Urinary bladder (tissue), 3 donors: ENCODE measurements at regions not wholly inside any gene's neighbourhood (a gene's known extent, or its start where the extent isn't known, plus 50 kb on each side); places are given as distances from the start of the nearest gene placed in this dataset.
"Not testable (repeated sequence)": the region's sequence is repeated elsewhere in the genome, so short reads cannot be mapped to it uniquely, and the experiment has no call there.

ENCODE experiments used
- DNase-seq: peaks from one replicate; pipeline ENCODE4 v3.0.0-alpha.2; 2015; ENCODE audit errors: extremely low spot score
- H3K27ac ChIP-seq: one replicate; pipeline ENCODE4 v1.5.1; 2013; ENCODE audit warnings: low read depth, mild to moderate bottlenecking, moderate library complexity
- H3K36me3 ChIP-seq: one replicate; pipeline ENCODE4 v1.6.1; 2013; ENCODE audit warnings: mild to moderate bottlenecking, moderate library complexity; ENCODE audit not compliant: insufficient read depth
- H3K4me1 ChIP-seq: one replicate; pipeline ENCODE4 v1.6.1; 2013; ENCODE audit warnings: mild to moderate bottlenecking, moderate library complexity; ENCODE audit not compliant: insufficient read depth
- H3K4me3 ChIP-seq: one replicate; pipeline ENCODE4 v1.5.1; 2013; ENCODE audit warnings: low read depth, low read length
- WGBS: extraction: QIAGEN DNeasy Blood & Tissue Kit; methylation state at CpG from one replicate; pipeline ENCODE4 v1.1.7; 2013; 5-methylcytosine and 5-hydroxymethylcytosine counted together
- donor health status: healthy with polysubstance abuse.
- donor health status: healthy.

DNA sequence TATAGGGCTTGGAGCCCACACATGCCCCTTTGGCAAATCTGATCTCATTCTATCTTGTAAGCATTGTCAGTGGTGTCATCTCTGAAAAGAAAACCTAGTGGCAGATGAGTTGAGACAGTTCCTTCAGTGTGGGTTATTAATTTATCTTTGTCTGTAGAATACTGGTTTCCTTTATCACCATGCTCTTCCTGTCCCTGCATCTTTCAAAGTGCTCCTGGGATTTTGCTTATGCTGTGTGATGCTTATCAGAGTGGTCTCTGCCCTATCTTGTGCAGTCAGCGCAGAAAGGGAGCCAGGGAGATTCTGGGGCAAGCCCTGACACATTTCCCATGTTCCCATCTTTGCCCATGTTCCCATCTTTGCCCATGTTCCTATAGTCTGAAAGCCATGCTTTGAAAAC, 402.9 kb downstream of the RWDD3 start:
- H3K4me3 ChIP-seq = no peak overlapping the region
- H3K27ac ChIP-seq = no peak overlapping the region
- H3K36me3 ChIP-seq = no peaks in the 10 kb centered on the region
- no peaks in the 10 kb centered on the region for H3K4me1 ChIP-seq
- 94% methylated on average over 1 of the region's 1 CpG for WGBS
- DNase-seq = no peak

DNA sequence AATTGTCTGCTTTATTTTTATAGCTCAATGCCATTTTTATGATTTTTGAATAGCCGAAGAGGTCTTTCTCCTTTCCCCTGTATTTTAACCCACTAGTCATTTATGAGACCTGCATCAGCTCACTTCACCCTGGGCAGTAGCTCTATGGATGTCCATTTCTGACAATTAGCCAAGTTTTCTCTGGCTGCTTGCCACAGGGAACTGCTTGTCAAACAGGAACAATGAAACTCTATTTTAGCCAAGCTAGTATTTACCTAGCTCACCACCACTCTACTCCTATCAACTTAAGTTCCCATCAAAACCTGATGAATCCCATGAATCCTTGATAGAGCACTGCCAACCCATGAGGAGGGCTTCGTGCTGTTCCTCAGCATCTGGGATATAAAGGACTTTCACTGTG, 406.7 kb downstream of the RWDD3 start:
- Histone ChIP-seq H3K4me3 (no peak overlapping the region), H3K4me1 (no peaks in the 10 kb centered on the region), H3K27ac (no peak overlapping the region), H3K36me3 (no peaks in the 10 kb centered on the region)
- WGBS = 47% methylated on average over 2 of the region's 2 CpGs
- peak; percentile 43 for DNase-seq

DNA sequence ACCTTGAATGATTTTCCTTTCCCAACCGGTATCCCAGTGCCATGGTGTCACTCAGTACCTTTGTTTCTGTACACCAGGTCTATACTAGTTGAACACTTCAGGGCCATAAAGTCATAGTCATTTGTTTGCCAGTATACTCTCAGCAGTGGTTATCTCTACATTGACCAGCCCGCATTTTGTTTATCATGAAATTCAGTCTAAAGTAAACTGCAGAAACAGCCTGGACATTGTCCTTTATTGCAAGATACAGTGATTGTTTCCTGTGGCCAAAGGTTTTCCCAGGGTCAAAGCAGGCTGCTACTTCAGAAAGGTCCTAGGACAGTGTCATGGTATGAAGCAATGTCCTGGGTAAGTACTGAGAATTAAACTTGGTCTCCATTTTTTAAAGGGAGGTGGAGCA, 407.4 kb downstream of the RWDD3 start:
- DNase-seq = no peak
- no peaks in the 10 kb centered on the region for H3K36me3 ChIP-seq
- H3K27ac ChIP-seq = no peak overlapping the region
- no peaks in the 10 kb centered on the region for H3K4me1 ChIP-seq
- WGBS = 43% methylated on average over 2 of the region's 2 CpGs
- no peak overlapping the region for H3K4me3 ChIP-seq

DNA sequence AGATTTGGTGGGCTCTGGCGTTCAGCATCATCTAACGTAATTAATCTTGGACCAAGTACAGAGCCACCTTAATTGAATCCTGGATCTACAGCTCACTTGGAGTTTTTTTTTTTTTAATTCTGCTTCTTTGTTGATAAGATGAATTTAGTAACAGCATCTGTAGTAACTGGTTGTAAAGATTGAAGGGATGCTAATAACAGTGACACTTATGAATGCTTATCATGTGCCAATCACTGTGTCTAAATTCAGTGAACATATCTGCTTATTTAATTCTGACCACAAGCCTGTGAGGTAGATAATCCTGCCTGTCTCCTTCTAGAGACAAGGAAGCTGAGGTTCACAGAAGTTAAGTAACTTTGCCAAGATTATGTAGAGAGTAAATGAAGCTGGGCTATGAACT, 408.0 kb downstream of the RWDD3 start:
- no peaks in the 10 kb centered on the region for H3K36me3 ChIP-seq
- DNase-seq = no peak
- 89% methylated on average over 2 of the region's 2 CpGs for WGBS
- H3K4me1 ChIP-seq = no peaks in the 10 kb centered on the region
- no peak overlapping the region for H3K27ac ChIP-seq
- no peak overlapping the region for H3K4me3 ChIP-seq

DNA sequence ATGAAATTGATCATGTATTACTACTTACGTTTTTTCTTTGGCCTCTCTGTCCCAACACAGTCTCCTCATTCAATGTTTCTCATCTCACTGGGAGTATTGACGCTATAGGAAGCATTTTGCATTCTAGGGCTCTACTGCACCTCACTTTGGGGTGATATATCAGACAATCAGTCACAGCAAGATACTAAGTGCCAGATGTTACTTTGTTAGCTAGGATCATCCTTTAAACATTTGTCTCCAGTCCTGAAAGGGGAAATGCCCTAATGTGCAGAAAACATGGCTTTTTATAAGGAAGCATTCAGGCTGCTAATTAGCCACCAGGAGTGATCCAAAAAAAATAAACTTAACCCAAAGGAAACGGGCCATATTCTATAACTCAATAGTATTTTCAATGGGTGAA, 409.1 kb downstream of the RWDD3 start:
- Histone ChIP-seq H3K4me3 (no peak overlapping the region), H3K36me3 (no peaks in the 10 kb centered on the region), H3K4me1 (no peaks in the 10 kb centered on the region), H3K27ac (no peak overlapping the region)
- no peak for DNase-seq
- 82% methylated on average over 3 of the region's 3 CpGs for WGBS

DNA sequence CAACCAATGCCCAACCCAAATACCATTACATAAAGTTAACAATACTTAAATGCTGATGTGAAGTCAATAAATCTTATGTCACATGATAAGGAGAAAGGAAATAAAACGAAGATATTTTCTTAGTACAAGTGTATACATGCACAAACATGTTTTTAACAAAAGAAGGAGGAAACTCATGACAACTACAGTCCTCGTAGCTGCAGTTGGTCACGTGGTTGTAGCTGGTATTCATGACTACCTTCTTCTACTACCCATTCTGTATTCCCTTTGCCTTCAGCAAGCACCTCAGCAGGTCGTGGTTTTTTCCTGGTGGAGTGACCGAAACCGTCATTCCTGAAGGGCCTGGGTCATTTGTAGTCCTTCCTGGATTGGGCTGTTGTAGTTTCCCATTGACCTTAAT, 411.1 kb downstream of the RWDD3 start:
- WGBS = 86% methylated on average over 6 of the region's 6 CpGs
- H3K4me3 ChIP-seq, H3K36me3 ChIP-seq, H3K4me1 ChIP-seq, H3K27ac ChIP-seq, DNase-seq: not testable (repeated sequence)

DNA sequence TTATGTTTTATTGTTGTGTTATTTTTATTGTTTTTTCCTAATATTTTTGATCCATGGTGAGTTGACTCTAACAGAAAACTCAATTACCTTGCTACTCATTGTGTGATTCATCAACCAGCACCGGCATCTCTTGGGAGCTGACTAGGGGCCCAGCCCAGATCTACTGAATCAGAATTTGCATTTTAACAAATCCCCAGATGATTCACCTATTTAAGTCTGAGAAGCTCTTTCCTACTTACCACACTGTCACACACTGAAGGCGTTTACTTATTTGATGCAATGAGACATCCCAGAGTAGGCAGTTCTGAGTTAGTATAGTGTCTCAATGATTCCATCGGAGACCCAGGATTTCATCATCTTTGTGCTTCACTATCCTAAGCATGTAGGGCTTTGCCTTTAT, 416.6 kb downstream of the RWDD3 start:
- H3K27ac ChIP-seq = no peak overlapping the region
- WGBS = 93% methylated on average over 3 of the region's 3 CpGs
- H3K4me1 ChIP-seq = no peaks in the 10 kb centered on the region
- H3K4me3 ChIP-seq = no peak overlapping the region
- no peak for DNase-seq
- no peaks in the 10 kb centered on the region for H3K36me3 ChIP-seq

DNA sequence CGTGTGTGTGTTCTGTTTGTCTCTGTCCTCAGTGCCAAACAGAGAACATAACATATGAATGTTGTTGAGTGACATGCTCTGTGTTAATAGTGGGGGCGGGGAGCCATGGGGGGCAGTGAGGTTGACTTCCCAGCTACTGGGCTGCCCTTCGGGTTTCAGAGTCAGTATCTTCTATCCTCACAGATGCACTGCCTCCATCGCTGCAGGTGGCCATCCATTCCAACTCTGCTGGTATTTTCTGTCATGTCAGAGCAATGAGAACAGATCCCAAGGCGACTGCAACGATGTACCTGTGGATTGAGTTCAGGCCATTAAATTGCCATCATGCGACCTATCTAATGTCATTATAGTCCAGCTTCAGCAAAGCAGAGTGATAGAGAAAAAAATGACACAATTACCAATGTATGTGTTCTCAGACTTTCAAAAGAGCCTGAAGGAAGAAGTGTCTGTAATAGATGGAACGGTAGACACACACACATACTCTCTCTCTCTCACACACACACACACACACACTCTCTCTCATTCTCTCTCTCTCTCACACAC, 418.5 kb downstream of the RWDD3 start:
- Histone ChIP-seq H3K36me3 (no peaks in the 10 kb centered on the region), H3K27ac (no peak overlapping the region), H3K4me3 (no peak overlapping the region), H3K4me1 (no peaks in the 10 kb centered on the region)
- WGBS = 78% methylated on average over 8 of the region's 8 CpGs
- no peak for DNase-seq

DNA sequence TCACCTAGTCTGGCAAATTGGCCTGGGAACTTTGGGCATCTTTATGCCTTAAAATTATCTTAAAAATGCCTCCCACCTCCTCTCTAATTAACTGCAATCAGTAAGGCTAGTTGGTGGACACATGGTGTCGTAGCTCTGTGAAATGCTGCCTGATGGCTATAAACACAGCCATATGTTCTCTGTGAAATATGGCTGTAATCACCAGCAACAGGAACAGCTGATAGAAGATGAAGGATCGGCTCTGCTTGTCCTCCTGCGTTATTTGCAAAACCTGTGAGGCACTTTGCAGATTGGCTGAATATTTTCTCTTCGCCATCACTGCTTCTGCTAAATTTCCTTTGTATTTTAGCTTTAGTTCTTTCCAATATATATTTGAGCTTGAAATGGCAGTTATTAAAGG, 419.6 kb downstream of the RWDD3 start:
- WGBS = 76% methylated on average over 4 of the region's 4 CpGs
- no peak overlapping the region for H3K27ac ChIP-seq

DNA sequence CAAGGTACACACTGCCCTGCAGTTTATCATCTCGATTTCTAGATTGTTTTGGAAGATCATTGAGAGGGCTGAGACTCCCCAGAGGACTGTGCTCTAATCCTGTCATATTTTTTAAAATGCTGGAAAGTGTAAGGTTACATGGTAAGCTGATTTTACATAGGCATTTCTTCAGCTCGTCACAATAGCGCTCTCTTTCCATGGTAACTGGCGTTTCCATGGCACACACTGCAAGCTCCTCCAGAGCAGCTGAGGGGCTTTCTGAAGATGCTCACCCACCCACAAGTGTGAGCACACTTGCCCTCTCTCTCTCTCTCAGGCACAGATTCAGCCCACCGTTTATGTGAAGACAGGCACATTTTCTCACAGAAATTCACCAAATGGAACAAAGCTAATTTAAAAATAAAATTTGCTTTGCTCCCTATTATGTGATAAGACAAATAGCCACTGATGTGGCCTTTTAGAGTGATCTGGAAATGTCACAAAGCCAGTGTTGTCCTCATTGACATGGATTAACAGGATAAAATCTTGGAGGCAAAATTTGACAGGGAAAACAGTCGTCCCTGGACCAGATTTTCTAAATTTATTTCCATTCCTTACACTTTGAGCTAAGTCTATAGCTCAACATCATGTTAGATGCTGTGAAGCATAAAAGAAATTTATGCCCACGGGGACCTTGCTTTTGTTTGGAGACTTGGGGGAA, 421.5 kb downstream of the RWDD3 start:
- Histone ChIP-seq H3K36me3 (no peaks in the 10 kb centered on the region), H3K4me1 (no peaks in the 10 kb centered on the region), H3K27ac (no peak overlapping the region), H3K4me3 (no peak overlapping the region)
- WGBS = 74% methylated on average over 7 of the region's 7 CpGs
- DNase-seq = no peak

More for the DNA sequence above, 419.6 kb downstream of the RWDD3 start:
- H3K4me1 ChIP-seq = no peaks in the 10 kb centered on the region
- H3K36me3 ChIP-seq = no peaks in the 10 kb centered on the region
- no peak overlapping the region for H3K4me3 ChIP-seq
- no peak for DNase-seq

DNA sequence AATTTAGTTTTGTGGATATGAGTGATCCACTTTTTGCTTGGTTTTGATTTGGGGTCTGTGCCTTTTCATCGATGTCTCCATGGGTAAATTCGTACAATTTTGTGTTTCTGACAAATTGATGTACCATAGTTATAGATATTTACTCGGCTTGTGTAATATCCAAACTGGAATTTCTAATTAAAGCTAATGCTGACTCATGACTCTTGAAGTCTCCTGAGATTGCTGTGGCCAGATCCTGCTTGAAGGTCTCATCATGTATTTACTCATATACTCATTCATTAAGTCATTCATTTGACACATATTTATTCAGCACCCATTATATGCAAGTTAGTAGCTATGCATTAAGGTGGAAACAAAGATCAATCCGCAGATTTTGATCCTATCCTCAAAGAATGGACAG, 423.2 kb downstream of the RWDD3 start:
- Histone ChIP-seq H3K27ac (no peak overlapping the region), H3K4me1 (no peaks in the 10 kb centered on the region), H3K36me3 (no peaks in the 10 kb centered on the region), H3K4me3 (no peak overlapping the region)
- 82% methylated on average over 4 of the region's 4 CpGs for WGBS
- no peak for DNase-seq

DNA sequence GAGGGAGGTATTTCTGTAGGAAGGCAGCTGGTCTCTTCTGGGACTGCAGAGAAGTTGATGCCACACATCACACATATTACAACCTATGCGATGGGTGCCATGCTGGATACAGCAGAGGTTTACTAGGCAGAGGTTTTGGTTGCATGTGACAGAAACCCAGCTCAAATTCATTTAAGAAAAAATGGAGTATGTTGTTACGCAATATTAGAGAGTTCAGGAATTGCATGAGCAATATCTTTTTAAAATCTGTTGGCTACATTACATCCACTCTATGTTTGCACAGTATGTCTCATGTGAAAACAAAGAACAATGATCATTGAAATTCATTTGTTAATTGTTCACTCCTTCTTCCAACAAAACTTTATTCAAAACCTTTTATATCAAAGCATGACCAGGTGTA, 425.2 kb downstream of the RWDD3 start:
- Histone ChIP-seq H3K27ac (no peak overlapping the region), H3K4me3 (no peak overlapping the region), H3K4me1 (no peaks in the 10 kb centered on the region), H3K36me3 (no peaks in the 10 kb centered on the region)
- WGBS = 93% methylated on average over 2 of the region's 2 CpGs
- DNase-seq = no peak

DNA sequence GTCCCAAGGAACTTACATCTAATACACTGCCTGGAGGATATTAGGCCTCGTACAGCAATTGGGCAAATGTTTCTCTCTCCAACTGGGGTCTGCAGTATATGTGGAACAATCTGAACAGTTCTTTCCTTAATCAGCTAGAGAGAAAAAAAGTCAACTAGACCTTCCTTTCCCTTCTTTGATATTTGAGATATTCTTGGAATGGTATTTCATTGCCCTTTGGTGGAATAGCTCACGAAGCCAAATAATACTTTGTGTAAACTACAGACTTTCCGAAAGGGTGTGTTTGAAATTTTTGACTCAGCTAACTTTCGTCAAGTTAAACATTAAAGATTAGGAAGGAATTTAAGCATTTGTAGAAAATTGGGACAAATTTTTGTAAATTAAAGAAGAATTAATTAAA, 425.6 kb downstream of the RWDD3 start:
- WGBS = 26% methylated on average over 4 of the region's 4 CpGs
- DNase-seq = no peak
- Histone ChIP-seq H3K36me3 (no peaks in the 10 kb centered on the region), H3K4me1 (no peaks in the 10 kb centered on the region), H3K4me3 (no peak overlapping the region), H3K27ac (no peak overlapping the region)

DNA sequence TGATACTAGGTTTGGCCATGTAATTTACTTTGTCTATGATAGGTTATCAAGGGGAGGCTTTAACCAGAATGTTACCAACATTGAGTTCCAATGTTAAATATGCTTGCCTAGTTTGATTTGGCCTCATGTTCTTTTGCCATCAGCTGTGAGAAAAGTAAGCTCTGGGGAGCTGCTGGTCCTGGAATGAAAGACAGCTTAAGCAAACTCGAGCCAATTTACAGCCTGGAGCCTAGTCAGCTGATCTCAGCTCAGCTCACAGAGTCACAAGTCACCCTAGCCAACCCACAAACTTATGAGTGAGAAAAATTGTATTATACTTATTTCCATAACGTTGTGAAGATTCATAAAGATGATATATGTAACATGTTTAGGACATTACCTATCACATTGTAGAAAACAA, 426.7 kb downstream of the RWDD3 start:
- no peaks in the 10 kb centered on the region for H3K36me3 ChIP-seq
- DNase-seq = no peak
- no peak overlapping the region for H3K4me3 ChIP-seq
- H3K27ac ChIP-seq = no peak overlapping the region
- H3K4me1 ChIP-seq = no peaks in the 10 kb centered on the region
- WGBS = 28% methylated on average over 2 of the region's 2 CpGs

DNA sequence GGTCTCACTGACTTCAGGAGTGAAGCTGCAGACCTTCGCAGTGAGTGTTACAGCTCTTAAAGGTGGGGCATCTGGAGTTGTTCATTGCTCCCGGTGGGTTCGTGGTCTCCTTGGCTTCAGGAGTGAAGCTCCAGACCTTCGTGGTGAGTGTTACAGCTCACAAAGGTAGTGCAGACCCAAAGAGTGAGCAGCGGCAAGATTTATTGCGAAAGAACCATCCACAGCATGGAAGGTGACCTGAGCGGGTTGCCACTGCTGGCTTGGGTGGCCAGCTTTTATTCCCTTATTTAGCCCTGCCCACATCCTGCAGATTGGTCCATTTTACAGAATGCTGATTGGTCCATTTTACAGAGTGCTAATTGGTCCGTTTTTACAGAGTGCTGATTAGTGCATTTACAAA, 429.5 kb downstream of the RWDD3 start:
- H3K4me3 ChIP-seq, DNase-seq: not testable (repeated sequence)
- 92% methylated on average over 8 of the region's 8 CpGs for WGBS

More for the DNA sequence above, 429.5 kb downstream of the RWDD3 start:
- not testable (repeated sequence) for H3K4me1 ChIP-seq, H3K27ac ChIP-seq, H3K36me3 ChIP-seq
